T-helper 1 cell treated with Interleukin-12 subunit alpha and Interleukin-12 subunit beta and Interleukin-4 antibody, amounts not matched to agents 30 ng/mL and 1 ng/mL, for 36 hours (primary cell): ENCODE measurements at regions not wholly inside any gene's neighbourhood (a gene's known extent, or its start where the extent isn't known, plus 50 kb on each side); places are given as distances from the start of the nearest gene placed in this dataset.

Source experiments
- intact Hi-C: fragments of 100-400 bp; cut with micrococcal nuclease; formaldehyde crosslinking; loops from one replicate; pipeline ENCODE4 v1.15.1; 2024

GRCh38 chr11:15690320-15690719, 575.6 kb downstream of the INSC start:
- intact Hi-C loops: no loop called here

- intact Hi-C loops: no loop called here
Observed at GRCh38 chr11:15692739-15693138, 578.0 kb downstream of the INSC start.

DNA sequence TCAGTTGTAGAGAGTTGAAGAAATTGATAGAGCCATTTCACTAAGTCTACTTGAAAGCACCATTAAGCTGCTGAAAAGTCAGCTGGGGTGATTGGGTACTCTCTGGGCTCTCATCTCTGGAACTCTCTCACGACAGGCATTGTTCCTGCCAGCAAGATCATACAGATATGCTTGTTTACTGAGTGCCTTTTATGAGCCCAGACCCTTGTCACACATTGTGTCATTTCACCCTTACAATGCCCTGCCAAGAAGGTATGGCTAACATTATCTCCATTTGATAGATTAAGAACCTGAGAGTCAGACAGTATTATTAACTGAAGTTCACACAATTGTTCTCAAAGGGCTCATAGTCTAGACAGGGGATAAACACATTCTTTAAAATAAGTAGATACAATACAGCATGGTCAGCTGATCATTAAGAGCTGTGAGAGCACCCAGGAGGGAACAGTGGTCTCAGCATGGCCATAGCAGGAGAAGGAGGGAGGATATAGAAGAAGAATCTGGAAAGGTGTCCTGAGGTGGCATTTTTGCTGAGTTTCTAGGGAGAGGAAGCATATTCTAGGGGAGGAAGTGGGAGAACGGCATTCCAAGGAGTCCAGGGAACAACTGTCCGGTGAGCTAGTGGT, 580.5 kb downstream of the INSC start:
- intact Hi-C loops: no loop called here

- intact Hi-C loops: no loop called here
Observed at GRCh38 chr11:15696069-15696468, 581.3 kb downstream of the INSC start.

- intact Hi-C loops: no loop called here
Observed at GRCh38 chr11:15697437-15698236, 582.9 kb downstream of the INSC start.

DNA sequence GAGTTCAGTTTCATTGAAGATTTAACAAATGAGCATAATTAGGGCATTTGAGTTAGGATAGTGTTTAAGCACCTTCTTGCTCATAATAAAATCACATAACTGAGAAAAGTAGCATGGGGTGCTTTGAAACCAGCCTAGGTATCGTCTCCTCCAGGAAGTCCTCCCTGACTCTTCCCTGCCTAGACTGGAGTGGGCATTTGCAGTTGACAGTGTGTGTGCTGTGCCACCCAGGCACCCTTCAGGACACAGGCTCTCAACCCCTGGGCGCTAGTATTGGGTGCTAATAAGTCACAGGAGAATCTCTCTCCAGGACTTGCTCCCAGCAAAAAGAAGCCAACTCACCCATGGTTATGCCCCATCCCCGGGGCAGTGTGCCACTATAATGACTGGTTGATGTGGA, 584.1 kb downstream of the INSC start:
- intact Hi-C loops: no loop called here

- intact Hi-C loops: no loop called here
Observed at GRCh38 chr11:15699978-15700377, 585.3 kb downstream of the INSC start.

- intact Hi-C loops: no loop called here
Observed at GRCh38 chr11:15700456-15700855, 585.7 kb downstream of the INSC start.

GRCh38 chr11:15704064-15704463, 589.3 kb downstream of the INSC start:
- intact Hi-C loops: no loop called here

- intact Hi-C loops: no loop called here
Observed at GRCh38 chr11:15704556-15704955, 589.8 kb downstream of the INSC start.

- intact Hi-C loops: no loop called here
Observed at GRCh38 chr11:15705891-15706290, 591.2 kb downstream of the INSC start.

DNA sequence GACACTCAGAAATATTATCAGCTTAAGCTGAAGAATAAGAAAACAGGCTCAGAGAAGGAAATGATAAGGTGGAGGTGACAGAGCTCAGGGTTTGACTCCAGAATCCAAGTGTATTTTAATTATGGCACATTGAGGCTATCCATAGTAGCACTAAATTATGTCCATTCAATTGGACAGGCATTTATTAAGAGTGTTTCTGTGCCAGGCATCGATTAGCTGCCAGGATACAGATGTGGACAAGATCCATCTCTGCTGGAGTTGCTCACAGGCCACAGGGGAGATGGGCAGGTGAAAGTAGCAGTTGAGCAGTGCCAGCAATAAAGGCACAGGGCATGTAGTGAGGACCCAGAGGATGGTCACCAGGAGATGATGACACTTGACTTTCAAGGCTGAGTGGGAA, 592.5 kb downstream of the INSC start:
- intact Hi-C loops: no loop called here

DNA sequence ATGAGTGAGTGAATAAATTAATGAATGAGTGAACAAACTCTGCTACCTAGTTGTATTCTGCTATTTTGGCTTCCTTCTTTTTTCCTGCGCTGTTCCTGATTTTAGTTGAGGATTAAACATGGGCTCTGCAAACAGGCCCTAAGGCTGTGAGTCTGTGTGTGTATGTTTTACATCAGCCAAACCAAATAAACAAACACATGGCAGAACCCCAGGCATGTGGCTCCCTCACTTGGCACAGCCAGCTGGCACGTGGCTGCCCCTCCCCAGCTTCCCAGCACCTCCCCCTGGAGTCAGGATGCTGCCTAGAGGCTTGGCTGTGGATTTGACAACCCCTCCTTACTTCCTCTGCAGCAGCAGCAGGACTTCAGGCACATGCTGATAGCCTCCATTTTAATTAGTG, 593.2 kb downstream of the INSC start:
- intact Hi-C loops: no loop called here

DNA sequence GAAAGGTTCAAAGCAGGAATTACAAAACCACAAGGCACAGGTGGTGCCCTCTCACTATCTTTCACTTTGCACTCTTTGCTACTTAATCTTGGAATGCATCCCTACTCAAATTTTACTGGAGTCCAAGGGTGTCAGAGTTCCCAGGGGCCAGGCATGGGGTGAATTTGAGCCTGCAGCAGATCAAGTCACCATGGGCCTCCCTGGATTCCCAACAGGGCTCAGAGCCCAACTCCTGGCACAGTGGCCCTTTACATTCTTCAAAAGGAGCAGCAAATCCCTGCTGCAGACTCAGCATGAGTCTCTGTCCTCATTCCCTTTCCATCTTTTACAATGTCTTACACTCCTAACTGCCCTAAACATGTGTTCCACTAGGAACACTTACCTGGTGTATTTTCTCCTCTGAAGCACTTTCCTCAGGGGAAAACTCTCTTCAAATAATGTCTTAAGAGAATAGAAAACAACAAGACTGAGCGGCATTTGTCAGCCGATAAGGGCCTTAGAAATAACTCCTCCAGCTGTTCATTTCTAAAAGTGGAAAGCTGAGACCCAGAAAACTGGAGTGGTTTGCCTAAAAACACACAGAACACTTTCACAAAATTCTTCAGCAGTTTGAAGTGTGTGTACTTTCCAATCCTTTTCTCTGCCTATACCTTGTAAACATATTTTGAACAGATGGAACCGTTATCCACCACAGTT, 596.0 kb downstream of the INSC start:
- intact Hi-C loops: no loop called here

DNA sequence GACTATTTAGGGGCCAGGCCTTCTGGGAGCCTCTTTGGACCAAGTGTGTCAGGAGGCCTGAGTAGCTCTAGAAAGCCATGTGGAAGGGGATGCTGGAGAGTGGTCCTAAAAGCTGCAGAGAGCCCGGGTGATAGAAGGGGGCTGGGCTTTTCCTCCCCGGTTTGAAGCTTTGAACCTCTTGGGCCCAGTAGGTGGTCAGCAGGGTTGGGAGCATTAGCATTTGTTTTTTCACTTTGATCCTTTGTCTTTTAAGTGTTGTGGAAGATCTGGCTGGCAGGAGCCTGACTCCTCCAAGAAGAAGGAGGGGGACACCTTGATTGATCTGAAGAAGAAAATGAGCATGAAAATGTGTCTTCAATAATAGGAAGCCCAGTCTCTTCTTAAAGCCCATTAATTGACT, 596.6 kb downstream of the INSC start:
- intact Hi-C loops: no loop called here

DNA sequence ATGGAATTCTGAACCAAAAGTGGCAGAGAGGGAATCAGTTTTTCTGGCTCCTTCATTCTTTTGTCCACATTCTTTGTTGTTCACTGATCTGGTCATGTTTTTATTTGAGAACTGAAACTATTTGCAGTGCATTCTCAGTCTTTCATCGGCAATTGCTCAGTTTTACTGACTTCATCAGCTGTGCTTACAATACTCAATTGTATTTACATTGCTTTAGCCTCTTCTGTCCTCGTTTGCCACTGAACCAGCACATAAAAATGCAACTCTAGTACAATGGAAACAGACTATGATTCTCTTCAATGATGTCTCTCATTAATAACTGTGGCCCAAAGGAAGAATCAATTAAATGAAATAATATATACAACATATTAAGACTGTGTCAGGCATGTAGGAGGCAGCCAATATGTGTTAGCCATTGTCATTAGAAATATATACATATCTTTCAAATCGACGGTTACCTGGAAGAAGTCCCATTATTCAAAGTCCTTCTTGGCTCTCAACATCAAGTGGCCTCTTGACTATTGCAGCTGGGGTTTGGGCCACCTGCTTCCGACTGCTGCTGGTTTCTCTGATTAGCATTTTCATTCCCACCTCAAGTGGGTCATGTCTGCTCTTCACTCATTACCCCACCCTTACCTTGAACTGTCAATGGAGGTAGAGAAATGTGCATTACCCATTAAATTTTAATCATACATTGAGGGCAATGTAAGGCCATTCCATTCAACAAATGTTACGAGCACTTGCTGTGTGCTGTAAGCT, 600.1 kb downstream of the INSC start:
- intact Hi-C loops: no loop called here

- intact Hi-C loops: no loop called here
Observed at GRCh38 chr11:15716550-15716949, 601.8 kb downstream of the INSC start.

- intact Hi-C loops: no loop called here
Observed at GRCh38 chr11:15720460-15720859, 605.7 kb downstream of the INSC start.

- intact Hi-C loops: no loop called here
Observed at GRCh38 chr11:15723966-15724365, 609.2 kb downstream of the INSC start.

GRCh38 chr11:15724601-15725000, 609.9 kb downstream of the INSC start:
- intact Hi-C loops: no loop called here

DNA sequence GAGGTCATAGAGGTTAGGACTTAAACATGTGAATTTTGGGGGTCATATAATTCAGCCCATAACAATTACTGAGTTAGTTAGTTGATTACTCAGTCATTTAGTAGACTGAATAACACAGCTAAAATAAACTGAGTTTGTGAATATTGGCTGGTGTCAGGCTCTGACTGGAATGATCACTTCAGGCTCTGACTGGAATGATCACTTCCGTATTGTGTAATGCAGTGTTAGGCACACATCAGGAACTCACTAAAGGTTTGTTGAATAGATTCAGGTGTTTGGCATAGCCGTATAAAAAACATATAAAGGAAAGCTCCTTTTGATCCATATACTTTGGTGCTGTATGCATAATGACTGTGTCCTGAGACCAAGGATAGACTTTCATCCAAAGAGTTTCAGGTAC, 610.5 kb downstream of the INSC start:
- intact Hi-C loops: no loop called here

DNA sequence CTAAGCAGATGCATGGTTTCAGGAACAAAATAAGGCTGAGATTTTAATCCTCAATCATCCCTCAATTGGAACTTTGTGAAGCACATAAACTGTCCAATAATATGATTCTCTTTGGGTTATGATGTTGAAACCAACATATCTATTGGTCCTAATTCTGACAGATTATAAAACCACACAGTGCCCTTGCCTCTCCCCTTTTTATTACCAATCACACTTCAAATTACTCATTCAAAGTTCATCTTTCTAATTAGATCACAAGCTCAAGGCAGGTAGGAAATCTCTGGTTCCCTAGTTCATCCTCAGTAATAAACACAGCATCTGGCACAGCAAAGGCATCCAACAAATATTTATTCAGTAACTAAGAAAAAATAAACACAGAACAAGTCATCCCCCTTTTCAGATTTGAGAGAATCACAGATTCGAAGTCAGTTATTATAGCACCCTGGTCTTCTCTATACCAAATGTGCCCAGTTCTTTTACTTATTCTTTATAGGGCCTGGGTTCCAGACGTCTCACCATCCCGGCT, 611.6 kb downstream of the INSC start:
- intact Hi-C loops: no loop called here
